Activated CD8-positive, alpha-beta memory T cell treated with anti-CD3 and anti-CD28 coated beads, Interleukin-2, amount 50 U/mL, for 48 hours (primary cell): ENCODE measurements at regions not wholly inside any gene's neighbourhood (a gene's known extent, or its start where the extent isn't known, plus 50 kb on each side); places are given as distances from the start of the nearest gene placed in this dataset.
"Not testable (repeated sequence)": the region's sequence is repeated elsewhere in the genome, so short reads cannot be mapped to it uniquely, and the experiment has no call there.

Experiments used
- DNase-seq: peaks from one replicate; pipeline ENCODE4 v3.0.0-alpha.2; 2020

DNA sequence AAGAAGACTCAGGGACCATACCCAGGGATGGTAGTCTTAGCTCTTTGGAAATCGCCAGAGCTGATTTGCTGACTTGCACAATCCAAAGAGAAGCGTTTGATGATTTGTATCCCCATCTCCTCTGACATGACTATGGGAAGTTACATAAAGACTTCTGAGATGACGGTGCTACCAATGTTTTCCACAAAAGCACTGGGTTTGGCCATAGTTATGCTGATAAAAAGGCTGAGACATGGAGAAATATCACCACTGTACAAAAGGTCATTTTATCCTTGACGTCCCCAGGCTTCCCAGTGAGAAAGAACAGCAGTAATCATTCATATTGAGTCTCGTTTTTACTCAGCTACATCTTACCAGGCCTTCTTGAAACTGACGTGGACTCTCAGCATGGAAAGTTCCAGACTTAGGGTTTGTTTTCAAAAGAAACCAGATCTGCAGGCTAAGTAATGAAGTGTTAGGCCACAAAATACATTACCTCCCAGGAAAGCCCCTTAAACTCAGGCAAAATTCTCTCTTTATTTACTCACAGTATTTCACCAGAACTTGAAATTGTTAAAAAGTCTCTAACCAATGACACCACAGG, 370.3 kb upstream of the JARID2 start:
- no peak for DNase-seq

- DNase-seq: no peak
Measured at GRCh38 chr6:14876778-14877613, 368.9 kb upstream of the JARID2 start.

DNA sequence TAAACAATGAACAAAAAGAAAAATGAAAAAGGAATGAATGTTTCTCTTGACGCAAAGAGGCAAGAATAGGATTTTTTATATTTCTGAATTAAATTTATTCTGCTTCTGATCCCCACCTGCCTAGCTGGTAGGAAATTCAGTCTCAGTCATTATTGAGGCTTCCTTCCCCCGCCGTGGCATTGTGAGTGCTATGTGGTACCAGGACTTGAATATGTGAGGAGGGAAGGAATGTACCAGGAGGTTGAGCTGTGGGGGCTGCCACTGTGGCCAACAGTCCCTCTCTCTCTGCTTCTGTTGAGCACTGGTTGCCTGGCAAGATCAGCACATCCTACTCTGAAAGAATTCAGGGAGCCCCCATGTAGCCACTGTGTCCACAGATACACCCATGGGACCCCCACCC, 368.1 kb upstream of the JARID2 start:
- DNase-seq: no peak

DNA sequence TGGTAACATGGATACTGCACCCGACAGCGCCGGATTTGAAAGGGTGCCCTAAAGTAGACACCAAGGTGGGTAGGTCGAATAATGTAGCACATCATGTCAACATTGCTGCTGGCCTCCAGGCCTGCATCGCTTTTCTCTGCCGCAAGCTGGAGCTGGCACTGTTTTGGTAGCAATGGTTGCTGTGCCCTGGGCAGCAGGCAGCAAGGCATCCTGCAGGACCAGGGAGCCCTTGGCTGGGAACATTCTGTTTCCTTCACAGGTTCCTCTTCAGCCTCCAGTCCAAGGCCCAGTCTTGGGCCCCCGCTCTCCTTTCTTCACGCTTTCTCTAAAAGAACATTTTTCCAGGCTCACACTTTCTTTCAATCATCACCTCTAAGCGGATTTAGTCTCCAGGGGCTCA, 365.8 kb upstream of the JARID2 start:
- no peak for DNase-seq

GRCh38 chr6:14880677-14881076, 365.2 kb upstream of the JARID2 start:
- DNase-seq: no peak

GRCh38 chr6:14881398-14881797, 364.5 kb upstream of the JARID2 start:
- DNase-seq: no peak

DNA sequence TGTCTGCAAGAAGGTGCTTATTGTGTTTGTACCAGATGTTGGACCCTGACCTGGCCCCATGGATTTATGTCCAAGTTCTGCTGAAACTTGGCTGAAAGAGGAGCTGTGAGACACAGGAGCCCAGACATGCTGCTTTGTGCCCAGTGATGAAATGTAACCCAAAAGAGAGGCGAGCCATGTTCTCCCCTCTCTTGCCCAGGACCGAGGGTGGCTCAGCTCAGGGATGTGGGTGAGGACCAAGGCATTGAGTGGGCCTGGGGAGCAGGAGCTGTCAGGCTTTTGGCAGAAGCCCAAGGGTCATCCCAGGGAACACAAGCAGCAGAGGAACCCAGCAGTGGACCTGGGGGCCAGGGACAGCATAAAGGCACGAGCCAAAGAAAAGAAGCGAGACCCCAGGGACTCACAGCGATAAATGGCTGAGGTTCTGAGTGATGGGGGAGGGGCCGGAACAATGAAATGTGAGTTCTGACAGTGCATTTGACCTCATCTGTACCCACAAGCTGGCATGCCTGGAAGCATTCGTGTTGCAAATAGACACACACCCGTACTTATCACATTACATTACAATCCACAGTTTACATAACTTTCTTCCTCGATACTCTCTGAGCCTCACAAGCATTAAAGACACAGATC, 363.4 kb upstream of the JARID2 start:
- DNase-seq: no peak

DNA sequence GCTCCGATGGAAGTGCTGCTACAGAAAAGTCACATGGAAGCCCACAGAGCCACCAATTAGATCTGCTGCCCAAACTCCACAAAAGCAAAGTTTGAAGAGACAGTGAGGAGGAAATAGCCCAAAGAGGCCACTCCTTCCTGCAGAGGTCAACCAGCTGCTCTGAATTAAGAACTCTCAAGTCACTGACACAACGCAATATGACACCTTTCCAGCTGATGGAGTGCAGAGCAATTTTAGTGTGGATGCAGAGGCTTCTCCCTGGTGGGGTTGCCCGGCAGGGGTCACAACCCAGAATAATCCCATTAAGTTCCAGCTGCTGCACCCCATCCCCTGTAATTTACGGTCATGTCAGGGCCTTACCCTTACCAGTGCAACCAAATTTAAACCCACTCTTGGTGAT, 361.9 kb upstream of the JARID2 start:
- DNase-seq: no peak

DNA sequence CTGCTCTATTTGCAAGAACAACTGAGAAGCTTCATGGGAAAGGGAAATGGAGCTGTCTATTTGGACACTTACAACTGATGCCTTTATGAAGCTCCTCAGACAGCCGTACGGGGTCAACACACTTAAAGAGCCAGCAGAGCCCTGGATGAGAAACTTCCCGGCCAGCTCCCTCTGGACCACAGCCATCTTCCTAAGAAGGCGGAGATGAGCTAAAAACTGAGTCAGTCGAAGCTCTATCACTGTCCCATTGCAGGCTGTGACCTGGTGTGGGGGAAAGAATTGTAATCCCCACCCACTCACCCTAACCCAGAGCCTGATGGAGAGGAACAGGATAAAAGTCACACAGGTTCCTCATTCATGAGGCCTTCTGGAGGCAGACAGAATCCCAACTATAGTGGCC, 360.4 kb upstream of the JARID2 start:
- no peak for DNase-seq

DNA sequence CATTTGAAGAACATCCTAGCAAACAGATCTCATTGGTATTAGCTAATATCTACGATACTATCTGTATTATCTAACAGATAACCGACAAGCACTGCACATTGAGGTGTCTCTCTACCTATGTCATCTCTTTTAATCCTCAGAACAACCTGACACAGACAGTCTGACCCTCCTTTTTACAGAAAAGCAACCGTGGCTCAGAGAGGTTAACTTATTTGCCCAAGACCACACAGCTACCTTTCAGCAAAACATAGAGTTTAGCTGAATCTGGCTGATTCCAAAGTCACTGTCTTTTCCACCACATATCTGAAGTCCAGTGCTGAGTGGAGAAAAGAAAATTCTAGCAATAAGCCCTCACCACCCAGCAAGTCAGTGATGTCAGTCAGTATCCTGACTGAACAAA, 358.7 kb upstream of the JARID2 start:
- no peak for DNase-seq

- no peak for DNase-seq
Measured at GRCh38 chr6:14887986-14888574, 357.8 kb upstream of the JARID2 start.

DNA sequence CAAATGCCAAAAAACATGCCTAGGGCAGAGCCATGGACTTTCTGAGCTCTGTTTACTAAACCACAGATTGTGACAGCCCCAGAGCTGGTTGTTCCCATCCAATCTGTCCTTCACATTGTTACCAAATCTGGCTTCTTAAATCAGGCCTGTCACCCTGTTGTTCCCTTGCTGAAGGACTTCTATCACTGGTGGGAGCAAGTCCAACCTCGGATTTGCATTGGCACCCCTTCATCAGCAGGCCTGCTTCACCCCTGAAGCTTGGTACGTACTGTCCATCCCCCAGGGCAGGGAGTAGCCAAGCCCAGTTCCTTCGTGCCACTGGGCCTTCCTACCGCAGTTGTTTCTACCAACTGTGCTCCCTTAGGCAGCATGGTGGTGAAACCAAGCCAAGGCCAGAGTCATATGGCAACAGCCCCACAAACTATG, 357.3 kb upstream of the JARID2 start:
- DNase-seq: no peak

GRCh38 chr6:14889188-14889587, 356.7 kb upstream of the JARID2 start:
- DNase-seq: no peak

DNA sequence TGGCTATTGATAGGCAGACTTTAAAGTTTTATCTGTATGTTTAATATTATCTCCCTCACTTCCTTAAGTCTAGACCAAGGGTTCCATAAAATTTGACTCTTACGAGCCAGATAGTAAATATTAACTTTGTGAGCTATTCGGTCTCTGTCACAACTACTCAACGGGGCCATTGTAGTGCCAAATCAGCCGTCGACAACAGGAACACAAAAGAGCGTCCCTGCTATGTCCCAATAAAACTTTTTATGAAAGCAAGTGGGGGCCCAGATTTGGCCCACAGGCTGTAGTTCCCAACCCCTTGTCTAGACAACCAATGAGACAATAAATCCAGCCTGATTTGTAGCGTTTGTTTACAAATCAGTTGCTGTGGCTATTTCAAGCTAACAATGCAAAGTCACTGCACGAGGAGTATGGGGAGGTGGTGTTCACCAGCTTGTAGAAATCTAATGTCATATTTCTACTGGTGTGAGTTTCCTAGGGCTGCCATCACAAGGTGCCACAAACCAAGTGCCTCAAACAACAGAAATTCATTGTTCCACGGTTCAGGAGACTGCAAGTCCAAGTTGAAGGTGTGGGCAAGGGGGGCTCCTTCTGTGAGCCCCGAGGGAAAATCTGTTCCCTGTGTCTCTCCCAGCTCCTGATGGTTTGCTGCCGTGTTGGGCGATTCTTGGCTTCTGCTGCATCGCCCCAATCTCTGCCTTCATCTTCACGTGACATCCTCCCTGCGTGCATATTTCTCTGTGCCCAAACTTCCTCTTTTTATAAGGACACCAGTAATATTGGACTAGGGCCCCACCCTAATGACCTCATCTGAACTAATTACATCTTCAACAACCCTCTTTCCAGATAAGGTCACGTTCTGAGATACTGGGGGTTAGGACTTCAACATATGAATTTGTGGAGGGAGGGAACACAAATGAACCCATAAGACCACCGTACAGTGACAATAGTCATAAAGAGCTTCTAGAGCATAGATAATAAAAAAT, 356.0 kb upstream of the JARID2 start:
- DNase-seq: no peak

GRCh38 chr6:14891820-14892375, 354.0 kb upstream of the JARID2 start:
- DNase-seq: not testable (repeated sequence)

DNA sequence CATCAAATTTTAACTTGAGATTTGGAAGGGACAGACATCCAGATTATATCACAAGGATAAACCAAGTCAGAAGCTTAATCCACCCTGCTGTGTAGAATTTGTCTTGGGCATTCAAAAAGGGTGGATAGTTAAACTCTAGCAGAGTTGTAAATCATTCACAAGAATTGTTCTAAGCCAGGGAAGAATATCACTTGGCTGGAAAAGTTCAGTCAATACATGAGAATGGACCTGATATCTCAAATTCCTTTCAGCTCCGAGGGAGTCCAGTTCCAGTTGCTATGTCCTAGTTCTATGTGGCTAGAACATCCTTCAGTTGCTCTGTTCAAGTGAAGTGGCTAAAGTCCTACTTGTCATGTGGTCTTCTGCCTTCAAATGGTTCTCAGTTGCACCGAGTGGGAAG, 351.8 kb upstream of the JARID2 start:
- no peak for DNase-seq

GRCh38 chr6:14896475-14896874, 349.4 kb upstream of the JARID2 start:
- DNase-seq: no peak

- DNase-seq: no peak
Measured at GRCh38 chr6:14897831-14898230, 348.0 kb upstream of the JARID2 start.

GRCh38 chr6:14899441-14899840, 346.4 kb upstream of the JARID2 start:
- DNase-seq: not testable (repeated sequence)

GRCh38 chr6:14900919-14901318, 344.9 kb upstream of the JARID2 start:
- DNase-seq: no peak

DNA sequence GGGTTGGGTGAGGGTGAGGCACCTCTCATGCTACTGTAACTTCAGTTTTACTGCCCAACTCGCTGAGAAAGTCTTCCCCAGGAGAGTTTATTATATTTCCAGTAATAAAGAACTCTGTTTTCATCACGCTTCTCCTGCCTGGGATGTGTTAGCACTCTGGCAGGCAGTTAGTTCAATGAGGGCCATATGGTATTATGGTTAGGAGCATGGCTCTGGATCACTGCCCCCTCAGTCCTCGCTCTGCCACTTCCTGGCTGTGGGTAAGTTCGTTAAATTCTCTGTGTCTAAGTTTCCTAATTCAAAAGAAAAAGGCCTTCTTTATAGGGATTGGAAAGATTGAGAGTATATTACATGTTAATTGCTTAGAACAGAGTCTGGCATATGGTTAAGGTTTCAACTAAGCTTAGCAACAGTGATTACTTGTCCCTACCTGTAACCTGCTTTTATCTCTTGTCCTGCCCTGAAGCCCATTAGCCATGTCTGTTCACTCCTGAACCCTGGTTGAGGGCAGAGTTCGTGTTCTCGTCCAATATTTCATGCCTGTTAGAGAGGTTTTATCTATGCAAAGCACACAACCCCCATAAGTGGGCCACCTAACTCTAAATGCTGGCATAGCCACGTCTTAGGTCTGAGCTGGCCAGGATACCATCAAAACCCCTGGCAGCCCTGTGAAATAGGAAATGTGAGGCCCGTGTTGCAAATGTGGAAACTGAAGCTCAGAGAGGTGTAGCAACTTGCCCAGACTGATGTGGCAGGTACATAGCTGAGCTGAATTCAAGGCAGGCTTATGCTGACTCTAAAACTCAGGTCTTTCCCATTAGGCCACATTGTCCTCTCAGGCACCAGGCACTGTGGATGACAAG, 342.5 kb upstream of the JARID2 start:
- no peak for DNase-seq
